Upper lobe of left lung (tissue), 4 donors: ENCODE measurements at regions not wholly inside any gene's neighbourhood (a gene's known extent, or its start where the extent isn't known, plus 50 kb on each side); places are given as distances from the start of the nearest gene placed in this dataset.
"Not testable (repeated sequence)": the region's sequence is repeated elsewhere in the genome, so short reads cannot be mapped to it uniquely, and the experiment has no call there.

Experiments
- POLR2A ChIP-seq, 4 donors: fragments of 450-650 bp; IDR thresholded peaks; one replicate each; pipeline ENCODE4 v1.5.1; 2016 to 2017; ENCODE audit warnings: antibody characterized with exemption in 4 of 4, mild to moderate bottlenecking in 2 of 4
- TF ChIP-seq, protein P1 (sequence below), 6 experiments: fragments of 450-650 bp in 4 of 6; fragments of 200-600 bp in 2 of 6; sonication (generic) in 2 of 6; IDR thresholded peaks; one replicate each; pipeline ENCODE4 v1.5.1; 2016 to 2019; ENCODE audit warnings: antibody characterized with exemption in 6 of 6

DNA sequence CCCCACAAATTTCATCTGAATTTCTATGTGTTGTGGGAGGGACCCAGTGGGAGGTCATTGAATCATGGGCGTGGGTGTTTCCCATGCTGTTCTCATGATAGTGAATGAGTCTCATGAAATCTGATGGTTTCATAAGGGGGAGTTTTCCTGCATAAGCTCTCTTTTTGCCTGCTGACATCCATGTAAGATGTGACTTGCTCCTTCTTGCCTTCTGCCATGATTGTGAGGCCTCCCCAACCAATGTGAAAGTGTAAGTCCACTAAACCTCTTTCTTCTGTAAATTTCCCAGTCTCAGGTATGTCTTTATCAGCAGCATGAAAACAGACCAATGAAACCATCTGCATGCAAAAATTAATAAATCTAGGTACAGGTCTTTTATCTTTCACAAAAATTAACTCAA is 331.8 kb upstream of the GJE1 start:
- TF ChIP-seq, protein P1, sequence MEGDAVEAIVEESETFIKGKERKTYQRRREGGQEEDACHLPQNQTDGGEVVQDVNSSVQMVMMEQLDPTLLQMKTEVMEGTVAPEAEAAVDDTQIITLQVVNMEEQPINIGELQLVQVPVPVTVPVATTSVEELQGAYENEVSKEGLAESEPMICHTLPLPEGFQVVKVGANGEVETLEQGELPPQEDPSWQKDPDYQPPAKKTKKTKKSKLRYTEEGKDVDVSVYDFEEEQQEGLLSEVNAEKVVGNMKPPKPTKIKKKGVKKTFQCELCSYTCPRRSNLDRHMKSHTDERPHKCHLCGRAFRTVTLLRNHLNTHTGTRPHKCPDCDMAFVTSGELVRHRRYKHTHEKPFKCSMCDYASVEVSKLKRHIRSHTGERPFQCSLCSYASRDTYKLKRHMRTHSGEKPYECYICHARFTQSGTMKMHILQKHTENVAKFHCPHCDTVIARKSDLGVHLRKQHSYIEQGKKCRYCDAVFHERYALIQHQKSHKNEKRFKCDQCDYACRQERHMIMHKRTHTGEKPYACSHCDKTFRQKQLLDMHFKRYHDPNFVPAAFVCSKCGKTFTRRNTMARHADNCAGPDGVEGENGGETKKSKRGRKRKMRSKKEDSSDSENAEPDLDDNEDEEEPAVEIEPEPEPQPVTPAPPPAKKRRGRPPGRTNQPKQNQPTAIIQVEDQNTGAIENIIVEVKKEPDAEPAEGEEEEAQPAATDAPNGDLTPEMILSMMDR (IDR thresholded peaks at IDR 0.05), result not testable (repeated sequence)
- not testable (repeated sequence) for TF ChIP-seq POLR2A (IDR thresholded peaks at IDR 0.05)
